ENCODE measurements at regions not wholly inside any gene's neighbourhood (a gene's known extent, or its start where the extent isn't known, plus 50 kb on each side); places are given as distances from the start of the nearest gene placed in this dataset.

- DNase-seq (ENCODE audit: low spot score): no peak
These were observed 100.0 kb upstream of the IQSEC1 start for GRCh38 chr3:13173186-13173585.

GRCh38 chr3:13172644-13173013, 99.4 kb upstream of the IQSEC1 start:
- DNase-seq (ENCODE audit: low spot score): no peak

DNA sequence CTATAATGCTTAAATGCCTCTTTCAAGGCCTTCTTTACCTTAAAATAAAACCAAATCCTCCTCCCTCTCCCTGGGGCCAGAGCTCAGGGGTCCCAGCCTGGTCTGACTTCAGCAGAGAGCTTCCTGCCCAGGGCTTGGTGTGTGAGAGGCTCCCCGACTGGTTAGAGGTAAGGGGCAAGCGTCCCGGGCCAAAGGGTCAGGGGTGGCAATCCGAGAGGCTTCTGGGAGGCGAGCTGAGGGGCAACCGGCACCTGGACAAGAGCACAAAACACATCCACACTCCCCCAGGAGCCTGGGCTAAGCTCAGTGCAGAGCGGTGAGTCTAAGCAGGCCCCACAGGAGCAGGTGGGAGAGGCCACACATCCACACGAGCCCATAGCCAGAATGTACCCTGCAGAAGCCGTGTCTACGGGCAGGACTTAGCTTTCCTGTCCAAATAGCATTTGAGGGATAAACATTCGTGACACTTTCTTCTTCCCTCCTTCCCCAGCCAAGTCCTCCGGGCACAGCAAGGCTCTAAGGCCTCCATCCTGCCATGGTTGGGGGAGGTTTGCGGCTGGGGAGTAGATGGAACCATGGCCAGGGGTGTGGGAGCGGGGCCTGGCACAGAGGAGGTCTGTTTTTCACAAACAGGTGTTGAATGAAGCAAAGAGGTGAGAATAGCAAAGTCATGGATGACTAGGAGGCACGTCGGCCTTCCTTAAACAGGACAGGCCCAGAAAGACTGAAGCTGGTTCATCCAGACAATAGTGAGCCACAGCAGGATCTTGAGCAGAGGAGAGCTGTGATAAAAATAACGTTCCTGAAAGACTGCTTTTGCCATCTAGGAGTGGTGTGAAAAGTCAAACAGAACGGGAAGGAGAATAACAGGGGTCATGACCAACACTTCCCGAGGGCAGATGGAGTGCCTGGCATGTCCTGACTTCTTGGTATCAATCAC, 98.7 kb upstream of the IQSEC1 start:
- no peak for DNase-seq (ENCODE audit: low spot score)

- no peak for DNase-seq (ENCODE audit: low spot score)
These were observed 97.1 kb upstream of the IQSEC1 start for GRCh38 chr3:13170317-13170716.

- DNase-seq (ENCODE audit: low spot score): no peak
These were observed 95.2 kb upstream of the IQSEC1 start for GRCh38 chr3:13168391-13168790.

DNA sequence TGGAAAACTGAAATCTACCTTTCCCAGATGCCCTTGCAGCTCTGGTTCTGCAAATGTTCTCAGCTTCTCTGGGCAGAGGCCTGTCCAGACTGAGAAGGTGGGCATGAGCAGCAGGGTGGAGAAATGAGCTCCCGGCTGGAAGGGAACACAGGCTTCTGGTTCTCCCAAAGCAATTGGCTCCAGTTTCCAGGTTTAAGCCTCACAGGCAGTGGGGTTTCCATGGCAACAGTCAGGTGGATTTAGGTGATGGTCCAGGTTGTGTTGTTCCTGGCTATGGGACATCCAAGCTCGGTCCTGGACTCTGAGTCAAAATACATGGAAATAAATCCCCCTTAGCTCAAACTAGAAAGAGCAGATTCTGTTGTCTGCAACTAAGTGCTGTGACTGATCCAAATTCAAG, 94.6 kb upstream of the IQSEC1 start:
- no peak for DNase-seq (ENCODE audit: low spot score)

GRCh38 chr3:13167064-13167743, 94.0 kb upstream of the IQSEC1 start:
- no peak for DNase-seq (ENCODE audit: low spot score)

DNA sequence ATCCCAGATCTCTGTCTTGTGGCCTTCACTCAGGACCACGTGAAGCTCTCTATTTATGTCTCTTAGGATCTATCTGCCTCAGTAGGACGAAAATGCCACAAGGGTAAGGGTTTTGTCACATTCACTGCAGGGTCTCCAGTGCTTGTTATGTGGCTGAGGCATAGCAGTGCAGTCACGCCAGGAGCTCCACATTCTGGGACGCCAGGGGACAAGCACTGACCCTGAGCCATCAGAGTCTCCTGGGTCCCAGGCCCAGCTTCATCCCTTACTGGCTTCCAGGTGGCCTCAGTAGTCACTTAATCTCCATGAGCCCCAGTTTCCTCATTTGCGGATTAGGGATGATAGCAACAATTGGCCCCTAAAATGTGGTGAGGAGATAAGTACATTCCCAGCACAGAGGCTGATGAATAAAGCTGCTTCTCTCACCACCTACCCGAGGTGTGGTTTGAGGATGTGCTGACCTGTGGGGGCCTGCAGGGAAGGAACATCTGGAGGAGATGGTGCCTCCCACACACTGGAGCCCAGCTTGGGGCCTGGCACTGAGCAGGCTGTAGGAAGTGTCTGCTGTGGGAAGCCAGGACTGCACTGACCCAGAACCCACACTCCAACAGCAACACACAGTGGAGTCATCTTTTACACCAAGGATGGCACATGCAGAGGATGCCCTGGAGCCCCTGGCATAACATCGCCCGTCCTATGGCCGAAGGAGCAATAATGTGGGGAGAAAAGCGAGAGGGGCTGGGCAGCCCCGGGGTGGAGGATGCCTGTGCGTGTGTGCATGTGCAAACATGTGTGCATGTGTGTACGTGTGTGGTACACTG, 93.2 kb upstream of the IQSEC1 start:
- no peak for DNase-seq (ENCODE audit: low spot score)

DNA sequence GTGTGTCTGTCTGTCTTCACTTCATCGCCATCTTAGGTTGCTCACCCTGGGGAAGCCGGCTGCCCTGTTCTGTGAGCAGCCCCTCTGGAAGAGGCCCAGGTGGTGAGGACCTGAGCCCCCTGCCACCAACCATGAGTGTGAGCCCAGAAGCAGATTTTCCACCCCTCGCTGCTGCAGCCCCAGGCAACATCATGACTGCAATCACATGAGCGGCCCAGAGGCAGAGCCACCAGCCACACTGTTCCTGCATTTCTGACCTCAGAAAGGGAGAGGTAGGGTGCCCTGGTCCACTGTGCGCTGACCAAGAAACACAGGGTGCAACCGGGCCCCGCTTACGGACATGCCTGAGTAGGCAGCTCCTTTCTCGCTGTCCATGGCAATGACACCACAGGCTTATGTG, 92.3 kb upstream of the IQSEC1 start:
- DNase-seq (ENCODE audit: low spot score): no peak

- DNase-seq (ENCODE audit: low spot score): no peak
These were observed 91.8 kb upstream of the IQSEC1 start for GRCh38 chr3:13164893-13165492.

GRCh38 chr3:13163848-13164382, 90.7 kb upstream of the IQSEC1 start:
- no peak for DNase-seq (ENCODE audit: low spot score)

DNA sequence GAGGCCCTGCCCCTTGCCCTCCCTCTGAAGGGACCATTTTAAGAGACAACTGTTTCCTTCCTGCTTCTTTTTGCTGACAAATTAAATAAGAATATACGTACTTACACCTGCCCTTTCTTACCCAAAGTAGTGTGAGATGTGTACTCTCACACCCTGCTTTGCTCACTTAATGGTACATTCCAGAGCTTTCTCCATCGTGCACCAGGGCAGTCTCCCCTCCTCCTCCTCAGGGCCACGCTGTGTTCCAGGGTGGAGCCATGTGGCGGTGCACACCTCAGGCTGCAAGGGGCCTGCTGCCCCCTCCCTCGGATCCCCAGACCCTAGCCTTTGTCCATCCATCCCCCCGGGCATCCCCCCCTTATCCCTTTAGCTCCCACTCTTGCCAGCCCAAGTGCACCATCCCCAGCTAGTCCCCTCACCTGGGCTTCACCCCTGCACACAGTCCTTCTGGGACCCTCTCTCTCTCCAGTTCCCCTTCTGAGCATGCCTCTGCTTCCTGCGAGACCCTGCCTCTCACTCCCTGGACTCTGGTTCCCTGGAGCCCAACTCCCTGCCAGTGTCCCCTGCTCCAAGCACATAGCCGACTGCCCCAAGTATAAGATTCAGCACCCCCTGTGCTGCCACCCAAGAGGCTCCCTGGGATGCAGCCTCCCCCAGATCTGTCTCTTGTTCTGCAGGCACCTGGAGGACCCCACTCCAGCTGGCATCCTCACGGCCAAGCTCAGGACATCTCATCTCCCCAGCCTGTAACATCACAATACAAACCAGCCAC, 89.5 kb upstream of the IQSEC1 start:
- DNase-seq (ENCODE audit: low spot score): no peak

DNA sequence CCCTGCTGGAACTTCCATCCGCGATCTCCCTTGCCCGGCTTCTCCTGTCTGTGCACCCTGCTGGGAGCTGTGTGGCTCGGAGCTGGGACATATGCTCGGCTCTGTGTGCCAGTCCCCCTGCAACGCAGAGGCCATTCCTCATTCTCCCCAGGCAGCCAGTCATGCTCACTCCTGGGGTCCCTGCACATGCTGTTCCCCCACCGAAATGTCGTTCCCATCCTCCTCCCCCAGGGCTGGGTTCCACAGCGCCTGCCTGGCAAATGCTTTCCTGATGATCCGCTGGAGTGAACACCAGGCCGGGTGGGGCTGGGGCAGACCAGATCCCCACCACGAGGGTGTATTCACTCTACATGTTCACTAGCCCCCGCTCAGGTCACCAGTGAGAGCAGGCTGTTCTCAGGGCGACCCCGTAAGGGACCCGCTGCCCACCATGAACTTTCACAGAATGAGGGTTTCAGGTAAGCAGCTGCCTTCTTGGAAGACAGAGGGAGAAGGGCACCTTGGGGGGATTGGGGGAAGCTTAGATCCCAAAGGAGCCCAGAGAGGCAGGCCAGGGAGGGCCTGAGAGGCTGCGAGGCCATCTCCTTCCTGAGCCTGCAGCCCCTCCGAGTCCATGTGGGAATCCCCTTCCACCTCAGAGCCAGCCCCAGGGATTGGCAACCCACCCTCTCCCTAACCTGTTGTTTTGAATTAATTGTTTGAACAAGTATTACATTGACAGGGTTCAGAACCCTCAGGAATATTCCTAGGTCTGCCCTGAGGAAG, 88.7 kb upstream of the IQSEC1 start:
- DNase-seq (ENCODE audit: low spot score): no peak

- DNase-seq (ENCODE audit: low spot score): no peak
These were observed 88.0 kb upstream of the IQSEC1 start for GRCh38 chr3:13161021-13161759.

DNA sequence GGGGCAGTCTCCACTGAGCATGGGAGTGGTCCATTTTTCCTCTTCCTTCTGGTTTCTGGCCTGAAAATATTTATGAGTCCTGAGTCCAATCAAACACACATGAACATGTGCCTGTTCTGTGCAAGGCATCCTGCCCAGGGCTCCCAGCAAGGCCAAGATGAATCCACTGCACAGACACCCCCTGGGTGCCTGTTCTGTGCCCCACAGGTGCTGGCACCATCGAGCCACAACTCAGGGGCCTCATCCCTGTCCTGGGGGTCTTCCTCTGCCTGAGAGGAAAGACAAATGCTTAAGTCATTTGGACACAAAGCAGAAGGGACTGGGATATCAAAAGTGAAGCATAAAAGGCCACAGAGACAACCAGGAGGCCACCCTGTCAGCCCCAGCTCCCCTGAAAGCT, 87.4 kb upstream of the IQSEC1 start:
- DNase-seq (ENCODE audit: low spot score): no peak

DNA sequence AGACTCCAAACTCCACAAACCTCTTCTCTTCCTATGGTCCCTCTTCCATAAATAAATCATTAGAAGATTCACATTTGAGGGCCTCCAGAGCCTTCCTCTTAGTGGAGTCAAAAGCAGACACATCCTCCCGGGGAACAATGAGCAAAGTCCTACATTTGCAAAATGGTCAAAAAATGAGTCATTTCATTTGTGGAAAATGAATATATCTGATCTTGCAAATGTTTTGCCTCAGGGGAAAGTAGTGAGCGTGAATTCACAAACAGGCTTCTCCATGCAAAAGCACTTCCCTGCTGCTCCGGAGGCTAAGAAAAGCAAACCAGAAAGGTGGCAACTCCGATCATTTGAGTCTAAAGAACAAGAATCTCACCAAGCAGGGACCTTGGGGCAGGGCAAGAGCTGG, 86.7 kb upstream of the IQSEC1 start:
- no peak for DNase-seq (ENCODE audit: low spot score)

DNA sequence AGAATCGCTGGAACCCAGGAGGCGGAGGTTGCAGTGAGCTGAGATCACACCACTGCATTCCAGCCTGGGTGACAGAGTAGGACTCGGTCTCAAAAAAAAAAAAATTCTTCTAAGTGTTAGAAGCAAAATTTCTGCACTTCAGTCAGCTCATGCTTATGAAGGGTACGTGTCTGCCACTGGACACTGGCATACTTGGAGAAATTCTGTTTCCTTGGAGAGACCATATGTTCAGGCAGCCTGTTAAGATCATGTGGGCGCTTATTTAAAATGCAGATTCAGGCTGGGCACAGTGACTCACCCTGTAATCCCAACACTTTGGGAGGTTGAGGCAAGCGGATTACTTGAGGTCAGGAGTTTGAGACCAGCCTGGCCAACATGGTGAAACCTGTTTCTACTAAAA, 85.6 kb upstream of the IQSEC1 start:
- no peak for DNase-seq (ENCODE audit: low spot score)

DNA sequence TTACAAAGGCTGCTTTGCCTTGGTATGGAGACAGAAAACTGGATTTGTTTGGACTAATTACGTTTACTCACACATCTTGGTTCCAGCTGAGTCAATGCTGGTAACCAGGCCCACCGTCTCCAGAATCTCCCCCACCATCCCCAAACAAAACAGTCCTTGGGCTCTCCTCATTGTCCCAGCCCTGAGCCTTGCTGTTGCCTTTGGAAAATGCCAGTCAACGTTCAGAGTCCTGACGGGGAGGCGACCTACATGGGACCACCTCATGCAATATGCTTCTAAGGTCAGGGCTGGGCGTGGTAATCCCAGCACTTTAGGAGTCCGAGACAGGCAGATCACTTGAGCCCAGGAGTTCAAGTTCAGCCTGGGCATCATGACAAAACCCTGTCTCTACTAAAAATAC, 85.2 kb upstream of the IQSEC1 start:
- DNase-seq (ENCODE audit: low spot score): no peak

DNA sequence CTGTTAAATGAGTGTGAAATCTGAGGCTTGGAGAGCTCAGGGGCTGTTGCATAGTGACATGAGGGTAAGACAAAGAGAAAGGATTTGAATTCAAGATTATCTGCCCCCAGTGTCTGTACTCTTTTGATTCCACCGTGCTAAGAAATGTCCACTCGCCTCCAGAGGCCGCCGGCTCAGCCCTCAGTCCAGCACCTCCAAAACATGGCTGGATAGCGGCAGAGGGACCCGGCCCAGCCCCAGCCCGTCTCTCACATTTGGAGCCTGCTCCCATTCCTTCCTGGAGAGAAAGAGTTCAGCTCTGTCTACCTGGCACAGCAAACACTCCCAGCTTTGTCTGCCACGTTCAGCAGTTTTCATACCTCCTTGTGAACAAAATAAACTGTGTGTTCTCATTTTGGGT, 84.8 kb upstream of the IQSEC1 start:
- DNase-seq (ENCODE audit: low spot score): no peak
